Body of pancreas (tissue), 4 donors: ENCODE measurements at regions not wholly inside any gene's neighbourhood (a gene's known extent, or its start where the extent isn't known, plus 50 kb on each side); places are given as distances from the start of the nearest gene placed in this dataset.

Experiments
- POLR2A ChIP-seq, 3 donors: fragments of 450-650 bp; IDR thresholded peaks; one replicate each; pipeline ENCODE4 v1.6.1; 2016; ENCODE audit warnings: antibody characterized with exemption in 3 of 3, mild to moderate bottlenecking in 2 of 3
- TF ChIP-seq, protein P1 (sequence below), 7 experiments: fragments of 450-650 bp in 4 of 7; fragments of 200-600 bp in 3 of 7; sonication (generic) in 3 of 7; IDR thresholded peaks; one replicate each; pipeline ENCODE4 v1.5.1; 2016 to 2019; ENCODE audit warnings: antibody characterized with exemption in 7 of 7

DNA sequence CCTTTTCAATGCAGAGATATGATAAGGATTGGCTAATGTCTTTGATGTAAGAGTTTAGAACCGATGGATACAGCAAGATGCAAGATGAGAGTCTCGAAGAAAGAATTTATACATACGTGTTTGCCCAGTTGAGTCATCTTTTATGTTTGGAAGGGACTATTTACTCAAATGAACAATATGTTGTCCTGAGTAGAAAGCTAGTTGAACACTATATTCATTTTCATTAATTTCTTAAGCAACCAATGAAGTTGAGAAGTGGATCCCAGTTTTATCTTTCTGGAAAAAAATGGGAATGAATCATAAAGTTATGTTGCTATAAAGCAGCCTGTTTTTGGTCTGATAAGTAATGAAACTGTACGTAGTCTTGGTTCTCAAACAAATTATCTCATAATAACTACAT is 1431.7 kb upstream of the FLRT2 start:
- TF ChIP-seq, protein P1, sequence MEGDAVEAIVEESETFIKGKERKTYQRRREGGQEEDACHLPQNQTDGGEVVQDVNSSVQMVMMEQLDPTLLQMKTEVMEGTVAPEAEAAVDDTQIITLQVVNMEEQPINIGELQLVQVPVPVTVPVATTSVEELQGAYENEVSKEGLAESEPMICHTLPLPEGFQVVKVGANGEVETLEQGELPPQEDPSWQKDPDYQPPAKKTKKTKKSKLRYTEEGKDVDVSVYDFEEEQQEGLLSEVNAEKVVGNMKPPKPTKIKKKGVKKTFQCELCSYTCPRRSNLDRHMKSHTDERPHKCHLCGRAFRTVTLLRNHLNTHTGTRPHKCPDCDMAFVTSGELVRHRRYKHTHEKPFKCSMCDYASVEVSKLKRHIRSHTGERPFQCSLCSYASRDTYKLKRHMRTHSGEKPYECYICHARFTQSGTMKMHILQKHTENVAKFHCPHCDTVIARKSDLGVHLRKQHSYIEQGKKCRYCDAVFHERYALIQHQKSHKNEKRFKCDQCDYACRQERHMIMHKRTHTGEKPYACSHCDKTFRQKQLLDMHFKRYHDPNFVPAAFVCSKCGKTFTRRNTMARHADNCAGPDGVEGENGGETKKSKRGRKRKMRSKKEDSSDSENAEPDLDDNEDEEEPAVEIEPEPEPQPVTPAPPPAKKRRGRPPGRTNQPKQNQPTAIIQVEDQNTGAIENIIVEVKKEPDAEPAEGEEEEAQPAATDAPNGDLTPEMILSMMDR (IDR thresholded peaks at IDR 0.05): no peak
- no peak for TF ChIP-seq POLR2A (IDR thresholded peaks at IDR 0.05)
